ENCODE measurements at regions not wholly inside any gene's neighbourhood (a gene's known extent, or its start where the extent isn't known, plus 50 kb on each side); places are given as distances from the start of the nearest gene placed in this dataset.

DNA sequence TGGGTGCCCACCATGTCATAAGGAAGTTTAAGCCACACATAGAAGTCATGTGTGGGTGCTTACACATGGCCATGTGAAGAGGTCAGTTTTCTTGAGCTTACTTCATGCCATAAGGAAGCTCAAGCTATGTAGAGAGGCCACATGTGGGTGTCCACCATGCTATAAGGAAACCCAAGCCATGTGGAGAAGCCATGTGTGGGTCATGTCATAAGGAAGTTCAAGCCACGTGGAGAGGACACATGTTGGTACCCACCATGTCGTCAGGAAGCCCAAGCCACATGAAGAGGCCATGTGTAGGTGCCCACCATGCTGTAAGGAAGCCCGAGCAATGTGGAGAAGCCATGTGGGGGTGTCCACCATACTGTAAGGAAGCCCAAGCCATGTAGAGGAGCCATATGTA lies 1089.2 kb upstream of the AUTS2 start:
- Histone ChIP-seq H3K9me3 (ENCODE audit: control insufficient read depth, low read length) (no peaks in the 10 kb centered on the region), H3K4me1 (no peaks in the 10 kb centered on the region), H3K9ac (no peak overlapping the region), H2AFZ (no peak overlapping the region), H3K79me2 (no peaks in the 10 kb centered on the region), H3K36me3 (ENCODE audit: control insufficient read depth, insufficient read depth, low read length) (no peaks in the 10 kb centered on the region), H3K4me2 (ENCODE audit: low read length) (no peak overlapping the region), H3K4me3 (ENCODE audit: low read depth, low read length) (no peak overlapping the region), H3K27ac (no peak overlapping the region), H3K27me3 (ENCODE audit: control insufficient read depth, insufficient read depth, low read length) (no peaks in the 10 kb centered on the region)
- TF ChIP-seq CTCF (IDR thresholded peaks at IDR 0.05): no peak

DNA sequence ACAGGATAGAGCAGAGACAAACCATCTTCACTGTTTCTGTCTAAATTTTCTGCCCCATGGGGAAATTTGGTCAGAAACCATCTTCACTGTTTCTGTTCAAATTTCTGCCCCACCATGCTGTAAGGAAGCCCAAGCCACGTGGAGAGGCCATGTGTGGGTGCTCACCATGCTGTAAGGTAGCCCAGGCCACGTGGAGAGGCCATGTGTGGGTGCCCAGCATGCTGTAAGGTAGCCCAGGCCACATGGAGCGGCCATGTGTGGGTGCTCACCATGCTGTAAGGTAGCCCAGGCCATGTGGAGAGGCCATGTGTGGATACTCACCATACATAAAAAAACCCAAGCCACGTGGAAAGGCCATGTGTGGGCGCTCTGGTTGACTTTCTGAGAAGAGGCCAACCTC lies 1088.7 kb upstream of the AUTS2 start:
- Histone ChIP-seq H3K36me3 (ENCODE audit: control insufficient read depth, insufficient read depth, low read length) (no peaks in the 10 kb centered on the region), H3K9ac (no peak overlapping the region), H3K79me2 (no peaks in the 10 kb centered on the region), H3K27me3 (ENCODE audit: control insufficient read depth, insufficient read depth, low read length) (no peaks in the 10 kb centered on the region), H3K9me3 (ENCODE audit: control insufficient read depth, low read length) (no peaks in the 10 kb centered on the region), H2AFZ (no peak overlapping the region), H3K4me3 (ENCODE audit: low read depth, low read length) (no peak overlapping the region), H3K4me1 (no peaks in the 10 kb centered on the region), H3K27ac (no peak overlapping the region), H3K4me2 (ENCODE audit: low read length) (no peak overlapping the region)
- no peak for TF ChIP-seq CTCF (IDR thresholded peaks at IDR 0.05)

- Histone ChIP-seq H3K4me3 (ENCODE audit: low read depth, low read length) (no peak overlapping the region), H3K4me2 (ENCODE audit: low read length) (no peak overlapping the region), H3K27ac (no peak overlapping the region), H2AFZ (no peak overlapping the region), H3K4me1 (no peaks in the 10 kb centered on the region), H3K36me3 (ENCODE audit: control insufficient read depth, insufficient read depth, low read length) (no peaks in the 10 kb centered on the region), H3K27me3 (ENCODE audit: control insufficient read depth, insufficient read depth, low read length) (no peaks in the 10 kb centered on the region), H3K79me2 (no peaks in the 10 kb centered on the region), H3K9me3 (ENCODE audit: control insufficient read depth, low read length) (no peaks in the 10 kb centered on the region), H3K9ac (no peak overlapping the region)
- no peak for TF ChIP-seq CTCF (IDR thresholded peaks at IDR 0.05)
These were observed 1087.0 kb upstream of the AUTS2 start for GRCh38 chr7:68511281-68511680.

DNA sequence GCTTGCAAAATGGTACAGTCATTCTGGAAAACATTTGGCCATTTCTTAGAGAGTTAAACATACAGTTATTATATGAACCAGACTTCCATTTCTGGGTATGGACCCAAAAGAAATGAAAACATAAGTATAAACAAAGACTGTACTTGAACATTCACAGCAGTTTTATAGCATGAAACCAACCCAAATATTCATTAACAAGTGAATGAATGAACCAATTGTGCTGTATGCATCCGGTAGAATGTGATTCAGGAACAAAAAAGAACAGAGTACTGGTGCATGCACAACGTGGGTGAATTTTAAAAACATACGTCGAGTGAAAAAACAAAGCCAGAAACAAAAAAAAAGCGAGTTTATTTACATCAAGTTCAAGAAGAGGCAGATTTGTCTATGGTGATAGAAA lies 1085.8 kb upstream of the AUTS2 start:
- no peak overlapping the region for H3K4me2 ChIP-seq (ENCODE audit: low read length)
- H3K27me3 ChIP-seq (ENCODE audit: control insufficient read depth, insufficient read depth, low read length): no peaks in the 10 kb centered on the region
- no peaks in the 10 kb centered on the region for H3K36me3 ChIP-seq (ENCODE audit: control insufficient read depth, insufficient read depth, low read length)
- H3K4me3 ChIP-seq (ENCODE audit: low read depth, low read length): no peak overlapping the region
- H3K9ac ChIP-seq: no peak overlapping the region
- H3K9me3 ChIP-seq (ENCODE audit: control insufficient read depth, low read length): no peaks in the 10 kb centered on the region
- H3K27ac ChIP-seq: no peak overlapping the region
- no peaks in the 10 kb centered on the region for H3K79me2 ChIP-seq
- no peaks in the 10 kb centered on the region for H3K4me1 ChIP-seq
- TF ChIP-seq CTCF (IDR thresholded peaks at IDR 0.05): no peak
- no peak overlapping the region for H2AFZ ChIP-seq

GRCh38 chr7:68518060-68518459 lies 1080.2 kb upstream of the AUTS2 start:
- Histone ChIP-seq H3K79me2 (no peaks in the 10 kb centered on the region), H3K9me3 (ENCODE audit: control insufficient read depth, low read length) (no peaks in the 10 kb centered on the region), H3K36me3 (ENCODE audit: control insufficient read depth, insufficient read depth, low read length) (no peaks in the 10 kb centered on the region), H3K4me1 (no peaks in the 10 kb centered on the region), H3K9ac (no peak overlapping the region), H3K4me3 (ENCODE audit: low read depth, low read length) (no peak overlapping the region), H3K27ac (no peak overlapping the region), H3K4me2 (ENCODE audit: low read length) (no peak overlapping the region), H3K27me3 (ENCODE audit: control insufficient read depth, insufficient read depth, low read length) (no peaks in the 10 kb centered on the region), H2AFZ (no peak overlapping the region)
- TF ChIP-seq CTCF (IDR thresholded peaks at IDR 0.05): no peak
